ENCODE measurements at regions not wholly inside any gene's neighbourhood (a gene's known extent, or its start where the extent isn't known, plus 50 kb on each side); places are given as distances from the start of the nearest gene placed in this dataset.
A peak's percentile ranks its signal among the peaks of the same experiment; 100 is the strongest.

DNA sequence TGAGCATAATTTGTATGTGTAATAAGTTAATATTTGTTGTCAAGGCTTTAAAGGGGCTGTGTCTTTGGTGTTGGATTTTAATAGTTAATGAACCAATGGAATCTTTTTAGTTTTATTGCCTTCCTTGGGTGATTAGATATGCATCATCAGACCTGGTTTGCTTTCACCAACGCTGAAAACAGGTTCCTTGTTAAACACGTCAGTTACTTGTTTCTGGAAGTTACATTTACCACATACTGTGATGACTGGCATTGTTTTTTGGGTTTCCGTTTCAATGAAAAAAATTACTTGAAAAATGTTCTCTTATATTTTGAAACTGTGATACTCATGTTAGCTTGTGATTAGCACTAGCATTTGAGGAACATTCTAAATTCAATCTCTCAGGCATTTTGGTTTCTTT lies 58.6 kb upstream of the RNF144B start:
- no peak for DNase-seq

DNA sequence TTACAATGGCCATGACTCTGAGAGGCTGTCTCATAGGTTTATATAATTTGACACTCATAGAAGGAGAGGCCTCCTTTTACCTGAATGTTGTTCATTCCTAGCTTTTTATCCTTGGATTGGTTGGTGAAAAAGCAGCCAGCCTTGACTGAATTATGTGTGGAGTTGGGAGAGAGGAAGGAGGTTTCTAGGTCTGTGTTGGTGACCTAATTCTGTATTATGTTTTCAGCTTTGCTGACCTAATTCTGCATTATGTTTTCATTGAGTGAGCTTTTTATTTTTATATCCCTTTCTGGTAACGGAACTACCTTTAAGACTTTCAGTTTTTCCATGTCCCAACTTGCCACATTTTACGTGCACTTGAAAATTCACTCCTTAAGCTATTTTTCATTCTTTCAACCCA lies 59.1 kb upstream of the RNF144B start:
- H3K4me3 ChIP-seq = no peak overlapping the region
- H3K9me3 ChIP-seq = no peaks in the 10 kb centered on the region
- H3K36me3 ChIP-seq = no peaks in the 10 kb centered on the region
- peak overlapping the region in 3 of 4 donors; percentile 2 to 56 (median 48) for H3K27ac ChIP-seq
- in situ Hi-C loops (cut with MboI; ENCODE audit: low pct_ligation_motif_present in 1 of 4, low pct_unique_long_range_greater_than_20kb in 1 of 4, low sequenced_read_pairs in 3 of 4) (loop anchor here in 2 of 4 donors (5.0 to 10.0 kb wide), 2 partner anchors 169 to 177 kb away; no protein-coding TSS in a partner anchor), intact Hi-C loops (cut with DNase I; ENCODE audit: low total_unique reads) (no loop called here)
- 63 to 94% methylated on average over 2 of the region's 2 CpGs for WGBS, 2 donors (ENCODE audit: low coverage in 1 of 2)
- no peak for TF ChIP-seq POLR2AphosphoS5 (IDR thresholded peaks at IDR 0.05)
- TF ChIP-seq POLR2A (IDR thresholded peaks at IDR 0.05) = no peak
- TF ChIP-seq EP300 (IDR thresholded peaks at IDR 0.05; ENCODE audit: low read depth) = no peak
- TF ChIP-seq, protein P1, sequence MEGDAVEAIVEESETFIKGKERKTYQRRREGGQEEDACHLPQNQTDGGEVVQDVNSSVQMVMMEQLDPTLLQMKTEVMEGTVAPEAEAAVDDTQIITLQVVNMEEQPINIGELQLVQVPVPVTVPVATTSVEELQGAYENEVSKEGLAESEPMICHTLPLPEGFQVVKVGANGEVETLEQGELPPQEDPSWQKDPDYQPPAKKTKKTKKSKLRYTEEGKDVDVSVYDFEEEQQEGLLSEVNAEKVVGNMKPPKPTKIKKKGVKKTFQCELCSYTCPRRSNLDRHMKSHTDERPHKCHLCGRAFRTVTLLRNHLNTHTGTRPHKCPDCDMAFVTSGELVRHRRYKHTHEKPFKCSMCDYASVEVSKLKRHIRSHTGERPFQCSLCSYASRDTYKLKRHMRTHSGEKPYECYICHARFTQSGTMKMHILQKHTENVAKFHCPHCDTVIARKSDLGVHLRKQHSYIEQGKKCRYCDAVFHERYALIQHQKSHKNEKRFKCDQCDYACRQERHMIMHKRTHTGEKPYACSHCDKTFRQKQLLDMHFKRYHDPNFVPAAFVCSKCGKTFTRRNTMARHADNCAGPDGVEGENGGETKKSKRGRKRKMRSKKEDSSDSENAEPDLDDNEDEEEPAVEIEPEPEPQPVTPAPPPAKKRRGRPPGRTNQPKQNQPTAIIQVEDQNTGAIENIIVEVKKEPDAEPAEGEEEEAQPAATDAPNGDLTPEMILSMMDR (IDR thresholded peaks at IDR 0.05) = no peak
- H3K27me3 ChIP-seq = no peaks in the 10 kb centered on the region
- peaks cover 0 to 12% (median 0%) of the 10 kb centered on the region in 4 donors for H3K4me1 ChIP-seq
- no peak for DNase-seq

More for the DNA sequence above, 58.6 kb upstream of the RNF144B start:
- in situ Hi-C loops (cut with MboI; ENCODE audit: low pct_ligation_motif_present in 1 of 4, low pct_unique_long_range_greater_than_20kb in 1 of 4, low sequenced_read_pairs in 3 of 4) (loop anchor here in 2 of 4 donors (5.0 to 10.0 kb wide), 2 partner anchors 169 to 176 kb away; no protein-coding TSS in a partner anchor), intact Hi-C loops (cut with DNase I; ENCODE audit: low total_unique reads) (no loop called here)
- Histone ChIP-seq H3K4me3 (no peak overlapping the region), H3K4me1 (peaks cover 0 to 12% (median 0%) of the 10 kb centered on the region in 4 donors), H3K9me3 (no peaks in the 10 kb centered on the region), H3K27ac (peak overlapping the region in 3 of 4 donors; percentile 40 to 57 (median 56)), H3K27me3 (no peaks in the 10 kb centered on the region), H3K36me3 (no peaks in the 10 kb centered on the region)
- TF ChIP-seq POLR2AphosphoS5 (IDR thresholded peaks at IDR 0.05) (no peak), POLR2A (IDR thresholded peaks at IDR 0.05) (no peak), EP300 (IDR thresholded peaks at IDR 0.05; ENCODE audit: low read depth) (no peak)
- TF ChIP-seq, protein P1 (IDR thresholded peaks at IDR 0.05) = no peak
- 42 to 44% methylated on average over 3 of the region's 3 CpGs for WGBS, 2 donors (ENCODE audit: low coverage in 1 of 2)

DNA sequence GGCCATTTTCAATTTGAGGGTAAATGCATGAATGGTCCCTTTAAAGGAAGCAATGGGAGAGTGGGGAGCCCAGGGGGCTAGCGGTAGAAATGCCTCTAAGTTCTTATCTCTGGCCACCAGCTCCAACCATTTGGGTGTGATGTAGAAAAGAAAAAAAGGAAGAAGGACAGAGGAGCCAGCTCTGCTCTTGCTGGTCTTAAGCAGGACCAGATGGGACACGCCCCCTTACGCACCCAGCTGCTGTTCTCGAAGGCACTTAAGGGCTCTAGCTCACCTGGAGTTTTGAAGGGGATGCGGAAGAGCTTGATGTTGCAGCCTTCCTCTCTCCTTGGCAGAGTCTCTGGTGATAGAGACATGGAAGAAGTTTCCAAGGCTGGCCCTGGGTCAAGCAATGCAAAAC lies 59.5 kb upstream of the RNF144B start:
- intact Hi-C loops (cut with DNase I; ENCODE audit: low total_unique reads) (no loop called here), in situ Hi-C loops (cut with MboI; ENCODE audit: low pct_ligation_motif_present in 1 of 4, low pct_unique_long_range_greater_than_20kb in 1 of 4, low sequenced_read_pairs in 3 of 4) (loop anchor here in 2 of 4 donors (5.0 to 10.0 kb wide), 2 partner anchors 170 to 177 kb away; no protein-coding TSS in a partner anchor)
- Histone ChIP-seq H3K36me3 (no peaks in the 10 kb centered on the region), H3K27ac (peak overlapping the region in 3 of 4 donors; percentile 2 to 56 (median 48)), H3K4me3 (no peak overlapping the region), H3K4me1 (peaks cover 0 to 12% (median 0%) of the 10 kb centered on the region in 4 donors), H3K9me3 (no peaks in the 10 kb centered on the region), H3K27me3 (no peaks in the 10 kb centered on the region)
- 40 to 64% methylated on average over 1 to 5 of the region's 5 CpGs for WGBS, 2 donors (ENCODE audit: low coverage in 1 of 2)
- TF ChIP-seq POLR2A (IDR thresholded peaks at IDR 0.05) = no peak
- TF ChIP-seq, protein P1 (IDR thresholded peaks at IDR 0.05) = no peak
- TF ChIP-seq EP300 (IDR thresholded peaks at IDR 0.05; ENCODE audit: low read depth) = no peak
- no peak for TF ChIP-seq POLR2AphosphoS5 (IDR thresholded peaks at IDR 0.05)
- peak; percentile 40 for DNase-seq

DNA sequence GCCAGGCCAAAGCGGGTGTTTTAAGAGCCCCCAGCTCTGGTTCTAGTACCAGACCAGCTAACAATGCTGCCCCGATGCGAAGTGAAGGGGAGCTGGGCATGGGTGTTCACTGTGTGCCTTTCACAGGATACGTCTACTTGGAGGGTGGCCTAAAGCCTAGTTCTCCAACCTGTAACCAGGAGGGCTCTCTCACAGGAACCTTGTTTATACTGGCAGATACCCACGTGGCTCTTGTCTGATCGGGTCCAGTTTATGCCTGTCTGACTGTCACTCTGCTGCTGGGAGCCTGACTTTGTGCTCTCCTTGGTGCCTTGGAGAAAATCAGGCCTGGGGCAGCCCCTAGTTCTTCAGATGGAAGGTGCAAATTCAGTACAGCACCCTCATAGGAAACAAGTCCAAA lies 60.2 kb upstream of the RNF144B start:
- H3K4me3 ChIP-seq = no peak overlapping the region
- in situ Hi-C loops (cut with MboI; ENCODE audit: low pct_ligation_motif_present in 1 of 4, low pct_unique_long_range_greater_than_20kb in 1 of 4, low sequenced_read_pairs in 3 of 4) = loop anchor here in 2 of 4 donors (5.0 to 10.0 kb wide), 2 partner anchors 170 to 178 kb away; no protein-coding TSS in a partner anchor
- no peaks in the 10 kb centered on the region for H3K27me3 ChIP-seq
- intact Hi-C loops (cut with DNase I; ENCODE audit: low total_unique reads) = no loop called here
- no peak overlapping the region for H3K27ac ChIP-seq
- H3K4me1 ChIP-seq = peaks cover 0 to 12% (median 0%) of the 10 kb centered on the region in 4 donors
- WGBS, 2 donors (ENCODE audit: low coverage in 1 of 2) = 69% methylated on average over 6 of the region's 6 CpGs; no CpG with 5 or more reads in 1 of the 2 donors
- no peaks in the 10 kb centered on the region for H3K9me3 ChIP-seq
- no peaks in the 10 kb centered on the region for H3K36me3 ChIP-seq
- no peak for DNase-seq
- TF ChIP-seq POLR2AphosphoS5 (IDR thresholded peaks at IDR 0.05) = no peak
- TF ChIP-seq, protein P1 (IDR thresholded peaks at IDR 0.05) = no peak
- TF ChIP-seq POLR2A (IDR thresholded peaks at IDR 0.05) = no peak
- no peak for TF ChIP-seq EP300 (IDR thresholded peaks at IDR 0.05; ENCODE audit: low read depth)

All from transverse colon (tissue), 4 donors.